GM13977 (cell line): ENCODE measurements at regions not wholly inside any gene's neighbourhood (a gene's known extent, or its start where the extent isn't known, plus 50 kb on each side); places are given as distances from the start of the nearest gene placed in this dataset.

Experiments
- DNase-seq: peaks from one replicate; pipeline ENCODE4 v3.0.0; 2012; ENCODE audit warnings: low spot score
- in situ Hi-C: fragments of 300-500 bp; cut with MboI; formaldehyde crosslinking; loops from one replicate; pipeline ENCODE4 v1.12.0; 2022; ENCODE audit warnings: low sequenced_read_pairs, low pct_unique_long_range_greater_than_20kb, mixed read lengths, inconsistent platforms; ENCODE audit not compliant: unreplicated experiment
- TF ChIP-seq, protein P1 (sequence below): IDR thresholded peaks from 2 replicates; pipeline ENCODE4 v1.5.1; 2012; ENCODE audit warnings: mild to moderate bottlenecking, control low read depth; ENCODE audit not compliant: insufficient read depth; ENCODE audit errors: extremely low read depth, missing control alignments

DNA sequence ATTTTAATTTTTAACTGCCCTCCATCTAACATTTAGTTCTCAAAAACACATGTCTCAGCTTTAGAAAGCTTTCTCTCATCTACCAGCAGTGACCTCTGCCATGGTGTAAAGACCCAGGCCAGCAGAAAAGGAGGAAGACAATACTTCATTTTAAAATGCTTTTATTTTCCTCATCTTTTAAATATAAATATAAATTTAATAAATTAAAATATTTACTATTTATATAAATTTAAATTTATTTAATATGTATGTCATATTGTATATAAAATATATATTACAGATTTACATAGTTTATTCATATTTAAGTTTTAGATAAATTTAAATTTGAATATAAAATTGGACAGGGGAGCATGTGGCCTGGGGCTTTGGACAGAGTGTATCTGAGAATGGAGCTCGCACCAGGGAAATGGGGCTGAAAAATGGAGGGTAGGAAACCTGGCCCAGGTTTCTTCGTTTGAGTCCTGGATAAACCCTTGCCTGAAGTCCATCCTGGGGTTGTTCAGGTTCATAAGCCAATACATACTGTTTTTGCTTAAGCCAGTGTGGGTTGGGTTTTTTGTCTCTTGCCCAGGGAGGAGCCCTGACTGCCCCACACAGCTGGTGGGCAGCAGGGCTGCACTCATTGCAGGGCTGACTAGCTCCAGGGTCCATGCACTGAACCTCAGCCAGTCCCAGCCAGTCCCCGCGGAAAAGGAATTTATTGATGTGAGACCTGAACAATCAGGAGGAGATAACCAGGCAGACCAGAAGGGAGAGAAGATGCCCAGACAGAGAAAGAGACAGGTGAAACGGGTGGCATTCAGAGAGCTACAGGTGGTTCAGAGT lies 77.3 kb upstream of the LAPTM4A start:
- no peak for DNase-seq
- in situ Hi-C loops, result loop anchor here (25.0 kb wide), 1 partner anchor 509 kb away; no protein-coding TSS in a partner anchor
- TF ChIP-seq, protein P1, sequence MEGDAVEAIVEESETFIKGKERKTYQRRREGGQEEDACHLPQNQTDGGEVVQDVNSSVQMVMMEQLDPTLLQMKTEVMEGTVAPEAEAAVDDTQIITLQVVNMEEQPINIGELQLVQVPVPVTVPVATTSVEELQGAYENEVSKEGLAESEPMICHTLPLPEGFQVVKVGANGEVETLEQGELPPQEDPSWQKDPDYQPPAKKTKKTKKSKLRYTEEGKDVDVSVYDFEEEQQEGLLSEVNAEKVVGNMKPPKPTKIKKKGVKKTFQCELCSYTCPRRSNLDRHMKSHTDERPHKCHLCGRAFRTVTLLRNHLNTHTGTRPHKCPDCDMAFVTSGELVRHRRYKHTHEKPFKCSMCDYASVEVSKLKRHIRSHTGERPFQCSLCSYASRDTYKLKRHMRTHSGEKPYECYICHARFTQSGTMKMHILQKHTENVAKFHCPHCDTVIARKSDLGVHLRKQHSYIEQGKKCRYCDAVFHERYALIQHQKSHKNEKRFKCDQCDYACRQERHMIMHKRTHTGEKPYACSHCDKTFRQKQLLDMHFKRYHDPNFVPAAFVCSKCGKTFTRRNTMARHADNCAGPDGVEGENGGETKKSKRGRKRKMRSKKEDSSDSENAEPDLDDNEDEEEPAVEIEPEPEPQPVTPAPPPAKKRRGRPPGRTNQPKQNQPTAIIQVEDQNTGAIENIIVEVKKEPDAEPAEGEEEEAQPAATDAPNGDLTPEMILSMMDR, result no peak

DNA sequence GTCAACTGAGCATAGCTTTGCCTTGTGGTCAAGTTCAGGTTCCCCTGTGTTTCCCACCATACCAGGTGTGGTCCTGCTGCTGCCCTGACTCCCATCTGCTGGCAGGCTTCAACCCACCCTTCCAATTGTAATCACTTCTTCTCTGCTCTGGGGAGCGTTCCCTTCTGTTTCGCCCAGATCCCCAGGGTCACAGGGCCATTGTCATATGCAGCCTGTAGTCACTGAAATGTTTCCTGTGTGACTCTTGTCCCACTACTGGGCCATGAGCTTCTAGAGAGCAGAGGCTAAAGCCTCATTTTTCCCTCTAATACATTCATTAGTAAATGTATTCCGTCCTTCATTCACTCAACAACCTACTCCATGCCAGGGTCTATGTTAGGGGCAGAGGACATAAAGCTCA lies 75.0 kb upstream of the LAPTM4A start:
- in situ Hi-C loops, result loop anchor here (25.0 kb wide), 1 partner anchor 511 kb away; no protein-coding TSS in a partner anchor
- DNase-seq, result no peak
- TF ChIP-seq, protein P1, result no peak

DNA sequence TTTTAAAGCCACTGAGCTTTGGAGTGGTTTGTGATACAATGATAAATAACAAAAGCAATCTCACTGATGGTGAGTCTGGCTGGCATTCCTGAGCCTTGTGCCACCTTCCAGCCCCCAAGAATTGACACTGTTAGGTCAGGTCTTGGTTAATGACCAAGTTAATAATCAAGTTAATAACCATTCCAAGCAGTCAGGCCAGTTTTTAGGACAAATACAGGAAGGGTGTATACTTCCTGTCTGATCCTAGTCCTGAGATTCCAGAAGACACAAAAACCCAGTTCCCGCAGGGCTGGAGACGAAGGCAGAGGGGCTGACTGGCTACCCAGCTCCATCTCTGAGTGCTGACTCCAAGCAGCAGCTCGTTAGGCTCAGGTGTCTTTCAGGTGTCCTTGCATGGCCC lies 74.6 kb upstream of the LAPTM4A start:
- DNase-seq, result no peak
- in situ Hi-C loops, result loop anchor here (25.0 kb wide), 1 partner anchor 511 kb away; no protein-coding TSS in a partner anchor
- TF ChIP-seq, protein P1, result no peak

DNA sequence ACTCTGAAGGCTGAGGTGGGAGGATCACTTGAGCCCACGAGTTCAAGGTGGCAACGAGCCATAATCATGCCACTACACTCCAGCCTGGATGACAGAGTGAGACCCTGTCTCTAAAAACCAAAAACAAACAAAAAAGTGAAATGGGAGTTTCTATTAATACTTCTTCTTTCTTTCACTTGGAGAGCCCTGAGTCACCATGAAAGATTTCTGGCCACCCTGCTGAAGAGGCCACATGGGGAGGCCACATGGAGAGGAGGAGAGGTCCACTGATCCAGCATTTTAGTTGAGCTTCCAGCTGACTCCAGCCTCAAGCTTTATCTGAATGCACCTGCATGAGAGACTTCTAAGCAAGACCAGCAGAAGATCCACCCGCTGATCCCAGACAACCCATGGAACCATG lies 74.2 kb upstream of the LAPTM4A start:
- in situ Hi-C loops, result loop anchor here (25.0 kb wide), 1 partner anchor 512 kb away; no protein-coding TSS in a partner anchor
- TF ChIP-seq, protein P1, result no peak
- no peak for DNase-seq

DNA sequence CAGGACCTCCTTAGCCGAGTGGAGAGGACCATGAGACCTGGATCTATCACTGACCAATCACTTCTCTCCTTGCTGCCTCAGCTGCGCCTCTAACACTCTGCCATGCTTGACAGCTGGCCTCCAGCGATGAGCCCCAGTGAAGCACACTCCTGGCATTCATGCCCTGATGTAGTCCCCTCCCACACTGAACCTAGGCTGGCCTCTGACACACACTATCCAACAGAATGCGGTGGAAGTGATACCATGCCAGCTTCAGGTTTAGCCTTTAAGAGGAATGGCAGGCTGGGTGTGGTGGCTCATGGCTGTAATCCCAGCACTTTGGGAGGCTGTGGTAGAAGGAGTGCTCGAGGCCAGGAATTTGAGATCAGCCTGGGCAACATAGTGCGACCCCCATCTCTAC lies 73.7 kb upstream of the LAPTM4A start:
- in situ Hi-C loops, result loop anchor here (25.0 kb wide), 1 partner anchor 512 kb away; no protein-coding TSS in a partner anchor
- TF ChIP-seq, protein P1, result no peak
- no peak for DNase-seq

DNA sequence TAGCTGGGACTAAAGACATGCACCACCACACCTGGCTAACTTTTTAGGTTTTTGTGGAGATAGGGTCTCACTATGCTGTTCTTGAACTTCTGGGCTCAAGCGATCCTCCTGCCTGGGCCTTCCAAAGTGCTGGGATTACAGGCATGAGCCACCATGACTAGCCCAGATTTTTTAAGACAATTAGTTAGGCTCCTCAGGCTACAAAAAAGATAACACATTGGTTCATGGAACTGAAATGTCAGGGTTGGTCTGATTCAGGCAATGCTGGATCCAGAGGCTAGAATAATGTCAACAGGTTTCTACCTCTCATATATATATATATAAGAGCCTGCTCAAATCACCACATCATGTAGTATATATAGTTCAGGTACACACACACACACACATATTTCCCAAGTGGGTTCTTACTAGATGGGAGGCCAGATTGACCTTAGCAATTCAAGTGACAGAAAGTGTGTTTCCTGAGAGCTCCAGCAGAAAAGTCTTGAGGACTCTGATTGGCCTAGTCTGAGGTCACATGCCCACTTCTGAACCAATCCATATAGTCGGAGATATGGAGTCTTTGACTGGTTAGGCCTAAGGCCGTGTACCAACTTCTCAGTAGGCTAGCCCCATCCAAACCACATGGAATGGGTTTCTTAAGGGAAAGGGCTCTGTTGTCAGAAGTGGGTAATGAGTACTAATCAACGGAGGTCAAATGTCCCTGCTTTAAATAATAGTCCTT lies 72.6 kb upstream of the LAPTM4A start:
- in situ Hi-C loops, result no loop called here
- no peak for DNase-seq
- TF ChIP-seq, protein P1, result no peak
